Neural cell (in vitro differentiated cells): ENCODE measurements at regions not wholly inside any gene's neighbourhood (a gene's known extent, or its start where the extent isn't known, plus 50 kb on each side); places are given as distances from the start of the nearest gene placed in this dataset.

Experiments used
- H2AFZ ChIP-seq: fragments of 200-600, 300-800 bp; sonication (generic), shearing (Covaris generic); 2 replicates; pipeline ENCODE4 v1.6.0; 2014; ENCODE audit warnings: low read depth, mild to moderate bottlenecking, antibody characterized with exemption, low read length, moderate library complexity
- H3F3A ChIP-seq: fragments of 200-600 bp; shearing (Covaris generic); 2 replicates; pipeline ENCODE4 v1.6.1; 2016; ENCODE audit warnings: mild to moderate bottlenecking, moderate library complexity, mixed read lengths, antibody characterized with exemption, low read length; ENCODE audit not compliant: insufficient read depth, poor library complexity, severe bottlenecking
- H3K27ac ChIP-seq: fragments of 200-600, 300-800 bp; sonication (generic), shearing (Covaris generic); 2 replicates; pipeline ENCODE4 v1.5.1; 2014; ENCODE audit warnings: mild to moderate bottlenecking, low read length, moderate library complexity
- H3K27me3 ChIP-seq: fragments of 300-800, 200-600 bp; sonication (generic), shearing (Covaris generic); 2 replicates; pipeline ENCODE4 v1.6.0; 2014; ENCODE audit warnings: mild to moderate bottlenecking, low read depth, low read length, moderate library complexity; ENCODE audit not compliant: insufficient read depth
- H3K36me3 ChIP-seq: fragments of 300-800, 200-600 bp; sonication (generic), shearing (Covaris generic); 2 replicates; pipeline ENCODE4 v1.5.1; 2014; ENCODE audit warnings: mild to moderate bottlenecking, antibody characterized with exemption, low read length, moderate library complexity; ENCODE audit not compliant: insufficient read depth
- H3K4me2 ChIP-seq: fragments of 300-800, 200-600 bp; sonication (generic), shearing (Covaris generic); 2 replicates; pipeline ENCODE4 v1.6.0; 2014; ENCODE audit warnings: mild to moderate bottlenecking, low read length
- H3K4me3 ChIP-seq: fragments of 300-800, 200-600 bp; sonication (generic), shearing (Covaris generic); 2 replicates; pipeline ENCODE4 v1.5.1; 2014; ENCODE audit warnings: mild to moderate bottlenecking, low read length, moderate library complexity
- H3K79me2 ChIP-seq: fragments of 200-600 bp; shearing (Covaris generic); replicated peaks from 2 replicates; pipeline ENCODE4 v1.6.0; 2014; ENCODE audit warnings: mild to moderate bottlenecking, low read length, moderate library complexity; ENCODE audit not compliant: insufficient read depth
- H3K9ac ChIP-seq: fragments of 300-800, 200-600 bp; sonication (generic), shearing (Covaris generic); 2 replicates; pipeline ENCODE4 v1.6.1; 2016; ENCODE audit warnings: mild to moderate bottlenecking, low read length, mixed read lengths
- H3K9me2 ChIP-seq: fragments of 200-600 bp; shearing (Covaris generic); 2 replicates; pipeline ENCODE4 v1.6.1; 2016; ENCODE audit warnings: mild to moderate bottlenecking, low read length, mixed read lengths; ENCODE audit not compliant: insufficient read depth
- H3K9me3 ChIP-seq: fragments of 200-600, 300-800 bp; sonication (generic), shearing (Covaris generic); 2 replicates; pipeline ENCODE4 v1.6.1; 2016; ENCODE audit warnings: mild to moderate bottlenecking, mixed run types, low read length, moderate library complexity, mixed read lengths
- H4K20me1 ChIP-seq: fragments of 200-600 bp; shearing (Covaris generic); 2 replicates; pipeline ENCODE4 v1.6.1; 2016; ENCODE audit warnings: mild to moderate bottlenecking, mixed run types; ENCODE audit not compliant: insufficient read depth
- EP300 ChIP-seq: fragments of 450-650 bp; conservative IDR thresholded peaks from 2 replicates; pipeline ENCODE4 v1.6.1; 2014; ENCODE audit warnings: antibody characterized with exemption, mild to moderate bottlenecking, moderate library complexity; ENCODE audit not compliant: poor library complexity, severe bottlenecking
- EZH2 ChIP-seq: fragments of 200-600, 300-800 bp; shearing (Covaris generic), sonication (generic); IDR thresholded peaks from 2 replicates; pipeline ENCODE4 v1.6.1; 2014; ENCODE audit warnings: antibody characterized with exemption, low read length, borderline replicate concordance, mild to moderate bottlenecking; ENCODE audit not compliant: insufficient read depth, poor library complexity, severe bottlenecking
- MXI1 ChIP-seq: fragments of 450-650 bp; conservative IDR thresholded peaks from 2 replicates; pipeline ENCODE4 v1.6.1; 2014; ENCODE audit warnings: antibody characterized with exemption, mild to moderate bottlenecking; ENCODE audit not compliant: poor library complexity, severe bottlenecking
- POLR2AphosphoS5 ChIP-seq: IDR thresholded peaks from 2 replicates; pipeline ENCODE4 v1.6.1; 2012
- RAD21 ChIP-seq: fragments of 450-650 bp; conservative IDR thresholded peaks from 2 replicates; pipeline ENCODE4 v1.6.1; 2014; ENCODE audit warnings: antibody characterized with exemption, mild to moderate bottlenecking, moderate library complexity
- SMC3 ChIP-seq: fragments of 450-650 bp; conservative IDR thresholded peaks from 2 replicates; pipeline ENCODE4 v1.6.1; 2014; ENCODE audit warnings: antibody characterized with exemption, mild to moderate bottlenecking, moderate library complexity; ENCODE audit not compliant: poor library complexity
- TAF1 ChIP-seq: IDR thresholded peaks from 2 replicates; pipeline ENCODE4 v1.6.1; 2012; ENCODE audit warnings: low read depth
- TF ChIP-seq, protein P1 (sequence below): IDR thresholded peaks from 2 replicates; pipeline ENCODE4 v1.6.1; 2012; ENCODE audit warnings: borderline replicate concordance
- TF ChIP-seq, protein P2 (sequence below): fragments of 450-650 bp; IDR thresholded peaks from 2 replicates; pipeline ENCODE4 v1.5.1; 2014; ENCODE audit warnings: antibody characterized with exemption, mild to moderate bottlenecking, moderate library complexity; ENCODE audit not compliant: poor library complexity, severe bottlenecking

DNA sequence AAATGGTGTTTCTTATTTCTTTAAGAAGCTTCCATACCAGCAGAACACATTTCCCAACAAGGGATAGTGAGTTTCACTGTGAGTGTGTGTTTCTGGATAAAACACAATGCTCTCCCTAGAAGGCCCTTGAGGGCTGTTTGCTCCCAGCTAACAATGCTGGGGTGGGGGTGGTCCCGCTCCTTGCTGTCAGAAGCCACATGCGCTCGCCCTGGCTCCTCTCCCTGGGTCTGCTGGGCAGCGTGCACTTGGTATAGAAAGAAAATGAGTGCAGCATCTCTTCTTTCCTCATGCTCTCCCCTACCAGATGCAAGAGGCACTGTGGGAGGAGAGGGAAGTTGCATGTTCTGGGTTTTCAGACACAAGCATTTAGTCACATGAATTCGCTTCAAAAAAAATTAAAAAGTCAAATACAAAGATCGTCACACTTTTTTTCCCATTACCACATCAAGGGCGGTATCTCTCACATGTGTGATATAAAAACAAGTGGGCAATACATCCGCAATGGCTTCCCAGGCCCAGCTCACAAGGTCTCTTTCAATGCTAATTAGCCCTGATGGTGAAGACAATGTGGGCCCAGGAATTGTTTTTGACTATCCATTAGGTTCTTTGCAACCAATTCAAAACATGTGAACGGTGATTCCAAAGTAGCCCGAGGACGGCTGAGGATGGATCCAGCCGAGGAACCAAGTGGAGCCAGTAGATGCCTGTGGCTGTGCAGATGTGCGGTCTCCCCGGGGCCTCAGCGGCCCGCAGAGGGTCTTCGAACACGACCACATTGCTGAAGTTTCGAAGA lies 603.6 kb downstream of the IRX1 start:
- H3K27me3 ChIP-seq, result no peaks in the 10 kb centered on the region
- H3F3A ChIP-seq, result no peaks in the 10 kb centered on the region
- no peak overlapping the region for H3K4me3 ChIP-seq
- no peak overlapping the region for H3K4me2 ChIP-seq
- TF ChIP-seq EP300, result no peak
- H3K27ac ChIP-seq, result no peak overlapping the region
- H3K36me3 ChIP-seq, result no peaks in the 10 kb centered on the region
- H3K9me2 ChIP-seq, result no peaks in the 10 kb centered on the region
- no peak overlapping the region for H2AFZ ChIP-seq
- H3K79me2 ChIP-seq, result no peaks in the 10 kb centered on the region
- H4K20me1 ChIP-seq, result no peaks in the 10 kb centered on the region
- no peaks in the 10 kb centered on the region for H3K9me3 ChIP-seq
- H3K9ac ChIP-seq, result no peak overlapping the region

DNA sequence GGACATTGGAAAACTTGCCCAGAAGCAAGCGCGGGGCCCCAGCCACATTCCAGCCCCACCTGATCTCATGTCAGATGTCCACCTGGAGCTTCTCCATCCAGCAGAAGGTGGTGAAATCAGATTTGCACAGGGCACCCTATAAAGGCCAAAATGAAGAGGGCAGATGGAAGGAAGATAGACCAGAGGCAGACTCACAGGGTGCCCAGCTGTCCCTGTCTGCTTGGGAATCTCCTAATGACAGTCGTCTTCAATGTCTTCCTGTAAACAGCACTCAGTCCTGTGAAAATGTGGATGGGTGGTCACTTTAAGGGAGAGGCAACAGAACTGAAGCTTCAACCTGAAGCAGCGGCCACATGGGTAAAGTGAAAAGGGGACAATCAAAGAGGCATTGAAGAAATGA lies 607.5 kb downstream of the IRX1 start:
- Histone ChIP-seq H3K9me3 (no peaks in the 10 kb centered on the region), H3K4me3 (no peak overlapping the region), H3K27me3 (no peaks in the 10 kb centered on the region), H3F3A (no peaks in the 10 kb centered on the region), H3K27ac (no peak overlapping the region), H3K36me3 (no peaks in the 10 kb centered on the region), H2AFZ (no peak overlapping the region), H3K79me2 (no peaks in the 10 kb centered on the region), H3K4me2 (no peak overlapping the region), H3K9ac (no peak overlapping the region), H4K20me1 (no peaks in the 10 kb centered on the region), H3K9me2 (no peaks in the 10 kb centered on the region)
- TF ChIP-seq, protein P1, sequence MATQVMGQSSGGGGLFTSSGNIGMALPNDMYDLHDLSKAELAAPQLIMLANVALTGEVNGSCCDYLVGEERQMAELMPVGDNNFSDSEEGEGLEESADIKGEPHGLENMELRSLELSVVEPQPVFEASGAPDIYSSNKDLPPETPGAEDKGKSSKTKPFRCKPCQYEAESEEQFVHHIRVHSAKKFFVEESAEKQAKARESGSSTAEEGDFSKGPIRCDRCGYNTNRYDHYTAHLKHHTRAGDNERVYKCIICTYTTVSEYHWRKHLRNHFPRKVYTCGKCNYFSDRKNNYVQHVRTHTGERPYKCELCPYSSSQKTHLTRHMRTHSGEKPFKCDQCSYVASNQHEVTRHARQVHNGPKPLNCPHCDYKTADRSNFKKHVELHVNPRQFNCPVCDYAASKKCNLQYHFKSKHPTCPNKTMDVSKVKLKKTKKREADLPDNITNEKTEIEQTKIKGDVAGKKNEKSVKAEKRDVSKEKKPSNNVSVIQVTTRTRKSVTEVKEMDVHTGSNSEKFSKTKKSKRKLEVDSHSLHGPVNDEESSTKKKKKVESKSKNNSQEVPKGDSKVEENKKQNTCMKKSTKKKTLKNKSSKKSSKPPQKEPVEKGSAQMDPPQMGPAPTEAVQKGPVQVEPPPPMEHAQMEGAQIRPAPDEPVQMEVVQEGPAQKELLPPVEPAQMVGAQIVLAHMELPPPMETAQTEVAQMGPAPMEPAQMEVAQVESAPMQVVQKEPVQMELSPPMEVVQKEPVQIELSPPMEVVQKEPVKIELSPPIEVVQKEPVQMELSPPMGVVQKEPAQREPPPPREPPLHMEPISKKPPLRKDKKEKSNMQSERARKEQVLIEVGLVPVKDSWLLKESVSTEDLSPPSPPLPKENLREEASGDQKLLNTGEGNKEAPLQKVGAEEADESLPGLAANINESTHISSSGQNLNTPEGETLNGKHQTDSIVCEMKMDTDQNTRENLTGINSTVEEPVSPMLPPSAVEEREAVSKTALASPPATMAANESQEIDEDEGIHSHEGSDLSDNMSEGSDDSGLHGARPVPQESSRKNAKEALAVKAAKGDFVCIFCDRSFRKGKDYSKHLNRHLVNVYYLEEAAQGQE, result no peak
- TF ChIP-seq SMC3 (no peak), MXI1 (no peak), POLR2AphosphoS5 (no peak), EZH2 (no peak), RAD21 (no peak)

DNA sequence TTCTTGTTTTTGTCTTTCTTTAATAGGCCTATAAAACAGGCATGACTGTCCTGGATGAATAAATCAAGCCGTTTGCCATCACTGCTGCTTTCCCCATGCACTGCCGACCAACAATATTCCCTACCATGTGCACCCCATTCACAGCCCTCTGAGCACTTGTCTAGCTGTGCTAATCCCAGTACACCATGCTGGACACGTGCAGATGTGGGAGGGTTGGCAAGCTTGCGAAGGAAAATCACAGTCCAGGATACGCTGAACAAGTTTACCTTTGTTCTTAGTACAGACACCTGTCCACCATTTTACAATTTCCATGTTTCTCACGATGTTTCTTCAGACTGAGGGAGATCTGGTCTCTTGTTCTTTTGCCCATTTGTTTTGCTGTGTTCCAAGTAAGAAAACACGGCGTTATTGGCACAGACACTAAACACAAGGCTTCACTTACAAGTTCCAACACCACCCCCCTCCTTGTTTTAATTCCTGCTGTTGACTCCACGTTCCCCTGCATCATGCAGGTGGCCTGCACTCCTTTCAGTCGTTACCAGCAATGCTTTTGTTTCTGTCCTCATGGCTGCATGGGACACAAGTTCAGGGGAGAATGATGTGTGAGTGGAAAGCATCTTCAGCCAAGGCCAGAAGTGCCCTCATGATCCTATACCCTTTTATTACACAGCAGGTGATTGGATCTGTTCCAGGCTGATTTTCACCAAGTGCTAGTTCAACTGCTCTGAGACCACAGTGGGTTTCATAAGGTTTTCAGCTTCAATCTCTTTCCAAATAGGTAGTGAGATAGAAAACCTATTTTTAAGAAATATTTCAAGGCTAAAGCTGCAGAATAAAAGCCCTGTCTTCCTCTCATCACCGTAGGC lies 608.9 kb downstream of the IRX1 start:
- no peaks in the 10 kb centered on the region for H3K9me2 ChIP-seq
- H3K79me2 ChIP-seq, result no peaks in the 10 kb centered on the region
- no peak overlapping the region for H3K4me3 ChIP-seq
- H3K27ac ChIP-seq, result no peak overlapping the region
- H2AFZ ChIP-seq, result no peak overlapping the region
- H3K4me2 ChIP-seq, result no peak overlapping the region
- TF ChIP-seq, protein P2, sequence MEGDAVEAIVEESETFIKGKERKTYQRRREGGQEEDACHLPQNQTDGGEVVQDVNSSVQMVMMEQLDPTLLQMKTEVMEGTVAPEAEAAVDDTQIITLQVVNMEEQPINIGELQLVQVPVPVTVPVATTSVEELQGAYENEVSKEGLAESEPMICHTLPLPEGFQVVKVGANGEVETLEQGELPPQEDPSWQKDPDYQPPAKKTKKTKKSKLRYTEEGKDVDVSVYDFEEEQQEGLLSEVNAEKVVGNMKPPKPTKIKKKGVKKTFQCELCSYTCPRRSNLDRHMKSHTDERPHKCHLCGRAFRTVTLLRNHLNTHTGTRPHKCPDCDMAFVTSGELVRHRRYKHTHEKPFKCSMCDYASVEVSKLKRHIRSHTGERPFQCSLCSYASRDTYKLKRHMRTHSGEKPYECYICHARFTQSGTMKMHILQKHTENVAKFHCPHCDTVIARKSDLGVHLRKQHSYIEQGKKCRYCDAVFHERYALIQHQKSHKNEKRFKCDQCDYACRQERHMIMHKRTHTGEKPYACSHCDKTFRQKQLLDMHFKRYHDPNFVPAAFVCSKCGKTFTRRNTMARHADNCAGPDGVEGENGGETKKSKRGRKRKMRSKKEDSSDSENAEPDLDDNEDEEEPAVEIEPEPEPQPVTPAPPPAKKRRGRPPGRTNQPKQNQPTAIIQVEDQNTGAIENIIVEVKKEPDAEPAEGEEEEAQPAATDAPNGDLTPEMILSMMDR, result no peak
- no peak for TF ChIP-seq MXI1
- TF ChIP-seq, protein P1, result no peak
- no peak for TF ChIP-seq EP300
- no peak for TF ChIP-seq EZH2
- TF ChIP-seq TAF1, result no peak
- TF ChIP-seq SMC3, result no peak
- TF ChIP-seq RAD21, result no peak
- no peak for TF ChIP-seq POLR2AphosphoS5
- no peaks in the 10 kb centered on the region for H3K27me3 ChIP-seq
- H4K20me1 ChIP-seq, result no peaks in the 10 kb centered on the region
- H3K9ac ChIP-seq, result no peak overlapping the region
- no peaks in the 10 kb centered on the region for H3F3A ChIP-seq
- H3K36me3 ChIP-seq, result no peaks in the 10 kb centered on the region
- no peaks in the 10 kb centered on the region for H3K9me3 ChIP-seq
